UCSD-AML1 (cell line): ENCODE measurements at regions not wholly inside any gene's neighbourhood (a gene's known extent, or its start where the extent isn't known, plus 50 kb on each side); places are given as distances from the start of the nearest gene placed in this dataset.

Source experiments
- DNase-seq: peaks from one replicate; lab custom pipeline; 2025; ENCODE audit not compliant: unreplicated experiment; lab: John Stamatoyannopoulos, UW

- DNase-seq: peak; percentile 17
These were observed 275.5 kb upstream of the FMN2 start for GRCh38 chr1:239816081-239816782.

GRCh38 chr1:239817276-239817675 lies 274.4 kb upstream of the FMN2 start:
- no peak for DNase-seq

- no peak for DNase-seq
These were observed 273.9 kb upstream of the FMN2 start for GRCh38 chr1:239817801-239818200.

GRCh38 chr1:239819096-239819495 lies 272.6 kb upstream of the FMN2 start:
- no peak for DNase-seq

GRCh38 chr1:239819756-239820250 lies 271.9 kb upstream of the FMN2 start:
- no peak for DNase-seq

- DNase-seq: no peak
These were observed 267.8 kb upstream of the FMN2 start for GRCh38 chr1:239823852-239824251.

GRCh38 chr1:239826211-239826610 lies 265.5 kb upstream of the FMN2 start:
- DNase-seq: no peak

GRCh38 chr1:239826736-239827135 lies 264.9 kb upstream of the FMN2 start:
- no peak for DNase-seq

- DNase-seq: no peak
These were observed 262.1 kb upstream of the FMN2 start for GRCh38 chr1:239829535-239829934.

- DNase-seq: no peak
These were observed 259.9 kb upstream of the FMN2 start for GRCh38 chr1:239831577-239832355.

- DNase-seq: no peak
These were observed 258.0 kb upstream of the FMN2 start for GRCh38 chr1:239833723-239834122.

- DNase-seq: no peak
These were observed 255.7 kb upstream of the FMN2 start for GRCh38 chr1:239835946-239836440.

GRCh38 chr1:239840336-239840735 lies 251.3 kb upstream of the FMN2 start:
- DNase-seq: no peak

GRCh38 chr1:239840790-239841189 lies 250.9 kb upstream of the FMN2 start:
- DNase-seq: no peak

GRCh38 chr1:239841631-239842030 lies 250.1 kb upstream of the FMN2 start:
- no peak for DNase-seq

- DNase-seq: no peak
These were observed 248.1 kb upstream of the FMN2 start for GRCh38 chr1:239843541-239843940.

- DNase-seq: no peak
These were observed 246.8 kb upstream of the FMN2 start for GRCh38 chr1:239844833-239845232.

GRCh38 chr1:239854922-239855321 lies 236.8 kb upstream of the FMN2 start:
- DNase-seq: no peak

GRCh38 chr1:239856067-239856466 lies 235.6 kb upstream of the FMN2 start:
- DNase-seq: no peak

- DNase-seq: no peak
These were observed 234.8 kb upstream of the FMN2 start for GRCh38 chr1:239856924-239857323.

- no peak for DNase-seq
These were observed 233.6 kb upstream of the FMN2 start for GRCh38 chr1:239858057-239858456.

- DNase-seq: no peak
These were observed 233.2 kb upstream of the FMN2 start for GRCh38 chr1:239858529-239858928.
